ENCODE measurements at regions not wholly inside any gene's neighbourhood (a gene's known extent, or its start where the extent isn't known, plus 50 kb on each side); places are given as distances from the start of the nearest gene placed in this dataset.

GRCh38 chr21:28213261-28213660, 779.4 kb downstream of the LTN1 start:
- no peak overlapping the region for H3K9ac ChIP-seq

DNA sequence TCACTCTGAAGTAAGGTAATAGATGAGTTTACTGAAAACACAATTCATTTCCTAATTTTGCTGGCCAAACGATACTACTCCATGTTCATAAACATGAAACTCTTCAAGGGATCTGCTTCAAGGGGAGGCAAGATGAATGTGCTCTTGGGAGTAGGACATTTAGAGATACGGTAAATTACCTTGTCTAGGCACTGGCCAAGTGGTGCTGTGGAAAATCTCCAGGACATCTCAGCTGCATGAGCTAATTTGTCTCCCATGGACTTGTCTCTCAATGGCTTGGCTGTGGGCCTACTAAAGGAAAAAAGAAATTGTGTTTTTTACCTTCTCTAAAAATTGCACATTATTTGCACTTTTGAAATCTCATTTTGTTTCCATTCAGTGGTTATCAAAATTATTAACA, 780.6 kb downstream of the LTN1 start:
- Histone ChIP-seq H3K4me1 (no peaks in the 10 kb centered on the region), H3K4me2 (no peak overlapping the region), H3K27ac (no peak overlapping the region), H3F3A (ENCODE audit: low read depth) (no peaks in the 10 kb centered on the region), H3K79me2 (ENCODE audit: low read depth) (no peaks in the 10 kb centered on the region), H3K4me3 (no peak overlapping the region), H4K20me1 (ENCODE audit: low read depth) (no peaks in the 10 kb centered on the region), H3K27me3 (no peaks in the 10 kb centered on the region), H3K9ac (no peak overlapping the region), H3K36me3 (no peaks in the 10 kb centered on the region), H3K9me3 (ENCODE audit: low read depth) (no peaks in the 10 kb centered on the region), H2AFZ (replicated peaks) (no peak overlapping the region)
- no peak for TF ChIP-seq CTCF (IDR thresholded peaks at IDR 0.05)
- TF ChIP-seq EZH2phosphoT487 (IDR thresholded peaks at IDR 0.05) = no peak
- no peak for TF ChIP-seq EZH2 (IDR thresholded peaks at IDR 0.05)
- Mint-ChIP-seq H3K9me3 (no peaks in the 10 kb centered on the region), H3K4me1 (no peaks in the 10 kb centered on the region), H3K36me3 (no peaks in the 10 kb centered on the region), H3K27me3 (ENCODE audit: insufficient read depth, low read depth) (no peaks in the 10 kb centered on the region), H3K27ac (no peak overlapping the region), H3K4me3 (no peak overlapping the region)
- no peak for DNase-seq (ENCODE audit: low spot score)

More at GRCh38 chr21:28213261-28213660, 779.4 kb downstream of the LTN1 start:
- Histone ChIP-seq H3K79me2 (ENCODE audit: low read depth) (no peaks in the 10 kb centered on the region), H3K36me3 (no peaks in the 10 kb centered on the region), H3K4me2 (no peak overlapping the region), H3F3A (ENCODE audit: low read depth) (no peaks in the 10 kb centered on the region), H4K20me1 (ENCODE audit: low read depth) (no peaks in the 10 kb centered on the region), H3K4me3 (no peak overlapping the region), H3K27ac (no peak overlapping the region), H2AFZ (replicated peaks) (no peak overlapping the region), H3K4me1 (no peaks in the 10 kb centered on the region), H3K9me3 (ENCODE audit: low read depth) (no peaks in the 10 kb centered on the region), H3K27me3 (no peaks in the 10 kb centered on the region)
- no peak for TF ChIP-seq EZH2phosphoT487 (IDR thresholded peaks at IDR 0.05)
- no peak for TF ChIP-seq CTCF (IDR thresholded peaks at IDR 0.05)
- no peak for TF ChIP-seq EZH2 (IDR thresholded peaks at IDR 0.05)
- Mint-ChIP-seq H3K4me3 (no peak overlapping the region), H3K4me1 (no peaks in the 10 kb centered on the region), H3K9me3 (no peaks in the 10 kb centered on the region), H3K36me3 (no peaks in the 10 kb centered on the region), H3K27me3 (ENCODE audit: insufficient read depth, low read depth) (no peaks in the 10 kb centered on the region), H3K27ac (no peak overlapping the region)
- DNase-seq (ENCODE audit: low spot score) = no peak

GRCh38 chr21:28207436-28208173, 785.1 kb downstream of the LTN1 start:
- no peaks in the 10 kb centered on the region for H3K79me2 ChIP-seq (ENCODE audit: low read depth)
- no peaks in the 10 kb centered on the region for H3K4me1 ChIP-seq
- no peaks in the 10 kb centered on the region for H3K27me3 Mint-ChIP-seq (ENCODE audit: insufficient read depth, low read depth)
- TF ChIP-seq CTCF (IDR thresholded peaks at IDR 0.05) (no peak), EZH2 (IDR thresholded peaks at IDR 0.05) (no peak), EZH2phosphoT487 (IDR thresholded peaks at IDR 0.05) (no peak)
- no peaks in the 10 kb centered on the region for H3K36me3 ChIP-seq
- no peak overlapping the region for H3K27ac Mint-ChIP-seq
- H2AFZ ChIP-seq (replicated peaks) = no peak overlapping the region
- no peaks in the 10 kb centered on the region for H3F3A ChIP-seq (ENCODE audit: low read depth)
- H3K9me3 Mint-ChIP-seq = no peaks in the 10 kb centered on the region
- no peaks in the 10 kb centered on the region for H3K36me3 Mint-ChIP-seq
- no peak for DNase-seq (ENCODE audit: low spot score)
- H3K4me3 ChIP-seq = no peak overlapping the region
- no peak overlapping the region for H3K4me3 Mint-ChIP-seq
- H4K20me1 ChIP-seq (ENCODE audit: low read depth) = no peaks in the 10 kb centered on the region
- no peaks in the 10 kb centered on the region for H3K4me1 Mint-ChIP-seq
- no peak overlapping the region for H3K27ac ChIP-seq
- H3K9me3 ChIP-seq (ENCODE audit: low read depth) = no peaks in the 10 kb centered on the region
- no peak overlapping the region for H3K4me2 ChIP-seq
- H3K9ac ChIP-seq = no peak overlapping the region
- H3K27me3 ChIP-seq = no peaks in the 10 kb centered on the region
